ENCODE measurements at regions not wholly inside any gene's neighbourhood (a gene's known extent, or its start where the extent isn't known, plus 50 kb on each side); places are given as distances from the start of the nearest gene placed in this dataset.
A peak's percentile ranks its signal among the peaks of the same experiment; 100 is the strongest.

GRCh38 chr12:18794000-18794399, 56.1 kb downstream of the CAPZA3 start:
- CTCF ChIA-PET: no interaction called here
- no peak for DNase-seq
- Mint-ChIP-seq H3K4me3 (ENCODE audit: low read depth, unreplicated experiment) (no peak overlapping the region), H3K27ac (ENCODE audit: unreplicated experiment) (no peak overlapping the region), H3K4me1 (ENCODE audit: low read depth, unreplicated experiment) (peaks cover 26% of the 10 kb centered on the region), H3K9me3 (ENCODE audit: low read depth, unreplicated experiment) (no peaks in the 10 kb centered on the region), H3K36me3 (ENCODE audit: insufficient read depth, unreplicated experiment) (peaks cover 5% of the 10 kb centered on the region), H3K27me3 (ENCODE audit: unreplicated experiment) (no peaks in the 10 kb centered on the region)
- TF ChIP-seq, protein P1, sequence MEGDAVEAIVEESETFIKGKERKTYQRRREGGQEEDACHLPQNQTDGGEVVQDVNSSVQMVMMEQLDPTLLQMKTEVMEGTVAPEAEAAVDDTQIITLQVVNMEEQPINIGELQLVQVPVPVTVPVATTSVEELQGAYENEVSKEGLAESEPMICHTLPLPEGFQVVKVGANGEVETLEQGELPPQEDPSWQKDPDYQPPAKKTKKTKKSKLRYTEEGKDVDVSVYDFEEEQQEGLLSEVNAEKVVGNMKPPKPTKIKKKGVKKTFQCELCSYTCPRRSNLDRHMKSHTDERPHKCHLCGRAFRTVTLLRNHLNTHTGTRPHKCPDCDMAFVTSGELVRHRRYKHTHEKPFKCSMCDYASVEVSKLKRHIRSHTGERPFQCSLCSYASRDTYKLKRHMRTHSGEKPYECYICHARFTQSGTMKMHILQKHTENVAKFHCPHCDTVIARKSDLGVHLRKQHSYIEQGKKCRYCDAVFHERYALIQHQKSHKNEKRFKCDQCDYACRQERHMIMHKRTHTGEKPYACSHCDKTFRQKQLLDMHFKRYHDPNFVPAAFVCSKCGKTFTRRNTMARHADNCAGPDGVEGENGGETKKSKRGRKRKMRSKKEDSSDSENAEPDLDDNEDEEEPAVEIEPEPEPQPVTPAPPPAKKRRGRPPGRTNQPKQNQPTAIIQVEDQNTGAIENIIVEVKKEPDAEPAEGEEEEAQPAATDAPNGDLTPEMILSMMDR (IDR thresholded peaks at IDR 0.05; ENCODE audit: unreplicated experiment): no peak
- intact Hi-C loops (cut with micrococcal nuclease; ENCODE audit: unreplicated experiment): loop anchor here (10.0 kb wide), 2 partner anchors 69 to 99 kb away; no protein-coding TSS in a partner anchor
- no TSS peak for BruUV-seq (replicated peaks)

- TF ChIP-seq, protein P1 (IDR thresholded peaks at IDR 0.05; ENCODE audit: unreplicated experiment): no peak
- Mint-ChIP-seq H3K36me3 (ENCODE audit: insufficient read depth, unreplicated experiment) (peaks cover 5% of the 10 kb centered on the region), H3K4me3 (ENCODE audit: low read depth, unreplicated experiment) (peak overlapping the region; percentile 22), H3K27me3 (ENCODE audit: unreplicated experiment) (no peaks in the 10 kb centered on the region), H3K4me1 (ENCODE audit: low read depth, unreplicated experiment) (peaks cover 33% of the 10 kb centered on the region), H3K27ac (ENCODE audit: unreplicated experiment) (peak overlapping the region; percentile 74), H3K9me3 (ENCODE audit: low read depth, unreplicated experiment) (no peaks in the 10 kb centered on the region)
- CTCF ChIA-PET: no interaction called here
- intact Hi-C loops (cut with micrococcal nuclease; ENCODE audit: unreplicated experiment): loop anchor here (1.0 to 10.0 kb wide), 4 partner anchors 73 to 545 kb away; no protein-coding TSS in a partner anchor
- DNase-seq: no peak
- no TSS peak for BruUV-seq (replicated peaks)
Observed at GRCh38 chr12:18797604-18798003, 59.7 kb downstream of the CAPZA3 start.

GRCh38 chr12:18798535-18799361, 60.8 kb downstream of the CAPZA3 start:
- CTCF ChIA-PET: interaction anchor here (0.6 kb wide), 2 partner anchors 30 to 689 kb away, joined by 3 to 4 read pairs; no protein-coding TSS in a partner anchor
- Mint-ChIP-seq H3K9me3 (ENCODE audit: low read depth, unreplicated experiment) (no peaks in the 10 kb centered on the region), H3K36me3 (ENCODE audit: insufficient read depth, unreplicated experiment) (peaks cover 5% of the 10 kb centered on the region), H3K4me3 (ENCODE audit: low read depth, unreplicated experiment) (peak overlapping the region; percentile 22), H3K27me3 (ENCODE audit: unreplicated experiment) (no peaks in the 10 kb centered on the region), H3K27ac (ENCODE audit: unreplicated experiment) (peak overlapping the region; percentile 74), H3K4me1 (ENCODE audit: low read depth, unreplicated experiment) (peaks cover 33% of the 10 kb centered on the region)
- TF ChIP-seq, protein P1 (IDR thresholded peaks at IDR 0.05; ENCODE audit: unreplicated experiment): no peak
- DNase-seq: peak; percentile 25
- BruUV-seq (replicated peaks): no TSS peak
- intact Hi-C loops (cut with micrococcal nuclease; ENCODE audit: unreplicated experiment): loop anchor here (1.0 to 10.0 kb wide), 4 partner anchors 74 to 546 kb away; no protein-coding TSS in a partner anchor

- peak overlapping the region; percentile 74 for H3K27ac Mint-ChIP-seq (ENCODE audit: unreplicated experiment)
- no peaks in the 10 kb centered on the region for H3K9me3 Mint-ChIP-seq (ENCODE audit: low read depth, unreplicated experiment)
- peaks cover 5% of the 10 kb centered on the region for H3K36me3 Mint-ChIP-seq (ENCODE audit: insufficient read depth, unreplicated experiment)
- H3K4me1 Mint-ChIP-seq (ENCODE audit: low read depth, unreplicated experiment): peaks cover 33% of the 10 kb centered on the region
- no peaks in the 10 kb centered on the region for H3K27me3 Mint-ChIP-seq (ENCODE audit: unreplicated experiment)
- CTCF ChIA-PET: interaction anchor here (0.6 kb wide), 2 partner anchors 99 to 378 kb away, joined by 3 read pairs; no protein-coding TSS in a partner anchor
- intact Hi-C loops (cut with micrococcal nuclease; ENCODE audit: unreplicated experiment): loop anchor here (5.0 to 10.0 kb wide), 3 partner anchors 75 to 547 kb away; no protein-coding TSS in a partner anchor
- no peak overlapping the region for H3K4me3 Mint-ChIP-seq (ENCODE audit: low read depth, unreplicated experiment)
- TF ChIP-seq, protein P1 (IDR thresholded peaks at IDR 0.05; ENCODE audit: unreplicated experiment): no peak
- no peak for DNase-seq
- no TSS peak for BruUV-seq (replicated peaks)
Observed at GRCh38 chr12:18799561-18799960, 61.6 kb downstream of the CAPZA3 start.
